GM19351 (cell line): ENCODE measurements at regions not wholly inside any gene's neighbourhood (a gene's known extent, or its start where the extent isn't known, plus 50 kb on each side); places are given as distances from the start of the nearest gene placed in this dataset.

Source experiments
- ATAC-seq: cut with Tn5 transposase; IDR thresholded peaks from one replicate; pipeline ENCODE4 v1.9.1; 2021; ENCODE audit warnings: mild to moderate bottlenecking, moderate library complexity; ENCODE audit not compliant: unreplicated experiment

DNA sequence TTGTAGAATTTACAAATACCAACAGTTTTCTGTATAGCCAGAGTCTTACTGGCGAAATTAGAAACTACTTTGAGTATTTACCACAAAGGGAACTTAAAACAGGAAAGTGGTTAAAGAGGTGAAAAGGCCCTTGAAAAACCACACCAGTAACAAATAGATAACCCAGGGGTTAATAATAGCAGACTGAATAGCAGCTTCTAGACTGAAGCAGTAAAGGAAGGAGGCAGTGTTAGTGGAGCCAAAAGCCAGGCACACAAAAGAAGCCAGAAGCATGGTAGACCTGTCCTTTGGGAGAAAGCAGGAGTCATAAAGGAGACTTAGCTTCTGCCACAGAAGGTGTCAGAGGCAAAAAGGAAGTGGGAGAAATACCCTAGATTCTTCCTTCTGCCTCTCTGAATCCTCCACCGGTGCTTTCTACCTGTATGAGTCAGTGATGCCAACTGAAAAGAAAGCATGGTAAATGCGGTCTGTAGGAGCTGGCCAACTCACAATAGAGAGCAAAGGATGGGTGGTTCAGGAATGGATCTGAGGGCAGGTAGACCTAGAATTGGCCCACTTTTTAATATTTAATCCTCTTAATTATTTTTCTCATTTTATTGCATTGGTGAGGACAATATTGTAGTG is 97.3 kb downstream of the ARL6IP6 start:
- ATAC-seq = no peak

- no peak for ATAC-seq
Observed at GRCh38 chr2:152814475-152815030, 96.1 kb downstream of the ARL6IP6 start.

DNA sequence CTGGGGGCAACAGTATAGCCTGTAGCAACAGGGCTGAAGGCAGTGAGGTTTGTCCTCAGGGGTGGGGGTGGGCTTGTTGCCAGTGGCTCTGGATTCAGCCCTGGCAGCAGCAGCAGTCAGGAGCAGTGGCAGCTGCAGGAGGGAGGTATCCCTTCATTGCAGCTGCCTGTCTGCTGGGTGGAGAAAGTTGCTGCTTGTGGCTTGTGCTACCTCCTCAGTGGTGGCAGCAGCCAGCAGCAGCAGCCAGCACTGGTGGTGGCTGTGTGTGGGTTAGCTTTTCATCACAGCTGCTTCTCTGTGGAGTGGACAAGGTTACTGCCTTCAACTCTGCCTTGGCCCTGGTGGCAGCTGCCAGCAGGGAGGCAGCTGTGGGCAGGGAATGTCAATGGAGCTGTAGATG is 94.9 kb downstream of the ARL6IP6 start:
- no peak for ATAC-seq
